Sigmoid colon (tissue), 6 donors: ENCODE measurements at regions not wholly inside any gene's neighbourhood (a gene's known extent, or its start where the extent isn't known, plus 50 kb on each side); places are given as distances from the start of the nearest gene placed in this dataset.

ENCODE experiments used
- DNase-seq: peaks from one replicate; pipeline ENCODE4 v3.0.0-alpha.2; 2019
- H3K27ac ChIP-seq, 4 donors: fragments of 200-600 bp; sonication (generic); one replicate each; pipeline ENCODE4 v1.5.1; 2016 to 2019; ENCODE audit warnings: mild to moderate bottlenecking in 1 of 4
- H3K27me3 ChIP-seq, 3 donors: fragments of 200-600 bp; sonication (generic); one replicate each; pipeline ENCODE4 v1.5.1; 2019; ENCODE audit warnings: mild to moderate bottlenecking in 1 of 3
- H3K36me3 ChIP-seq, 4 donors: fragments of 200-600 bp; sonication (generic); one replicate each; pipeline ENCODE4 v1.5.1; 2016 to 2019
- H3K4me1 ChIP-seq, 4 donors: fragments of 200-600 bp; sonication (generic); one replicate each; pipeline ENCODE4 v1.5.1; 2017 to 2019
- H3K4me3 ChIP-seq, 4 donors: fragments of 200-600 bp; sonication (generic); one replicate each; pipeline ENCODE4 v1.5.1; 2017 to 2019; ENCODE audit warnings: mild to moderate bottlenecking in 2 of 4, moderate library complexity in 1 of 4
- H3K9me3 ChIP-seq, 4 donors: fragments of 200-600 bp in 3 of 4; sonication (generic) in 3 of 4; one replicate each; pipeline versions ENCODE4 v1.5.1 to v1.6.1; 2013 to 2019
- CTCF ChIP-seq, 4 experiments: fragments of 450-650 bp in 3 of 4; fragments of 200-600 bp in 1 of 4; IDR thresholded peaks; one replicate each; pipeline ENCODE4 v1.5.1; 2016 to 2019; ENCODE audit warnings: antibody characterized with exemption in 4 of 4, mild to moderate bottlenecking in 3 of 4, moderate library complexity in 2 of 4
- EP300 ChIP-seq, 4 donors: sonication (generic); formaldehyde crosslinking; IDR thresholded peaks; one replicate each; pipeline ENCODE4 v1.6.1; 2017; ENCODE audit warnings: antibody characterized with exemption in 4 of 4
- POLR2A ChIP-seq, 2 donors: fragments of 450-650 bp; IDR thresholded peaks; one replicate each; pipeline ENCODE4 v1.6.1; 2016; ENCODE audit warnings: antibody characterized with exemption in 2 of 2, mild to moderate bottlenecking in 2 of 2, moderate library complexity in 2 of 2
- POLR2AphosphoS5 ChIP-seq, 4 donors: sonication (generic); formaldehyde crosslinking; IDR thresholded peaks; one replicate each; pipeline ENCODE4 v1.6.1; 2017; ENCODE audit warnings: antibody characterized with exemption in 4 of 4
- whole genome bisulfite sequencing, 2 donors: extraction: QIAGEN DNeasy Blood & Tissue Kit; methylation state at CpG; one replicate each; pipeline ENCODE4 v1.1.7; 2013; 5-methylcytosine and 5-hydroxymethylcytosine counted together
- intact Hi-C: fragments of 100-400 bp; cut with DNase I; formaldehyde crosslinking; loops from one replicate; pipeline ENCODE4 v1.15.1; 2023
- donor health status: healthy with polysubstance abuse.
- donor health status: healthy.

GRCh38 chr3:36210840-36211651, 169.3 kb upstream of the STAC start:
- Histone ChIP-seq H3K4me1 (peaks cover 0 to 40% (median 11%) of the 10 kb centered on the region in 4 donors), H3K27me3 (no peaks in the 10 kb centered on the region), H3K9me3 (no peaks in the 10 kb centered on the region), H3K36me3 (no peaks in the 10 kb centered on the region), H3K27ac (no peak overlapping the region), H3K4me3 (no peak overlapping the region)
- TF ChIP-seq POLR2AphosphoS5 (IDR thresholded peaks at IDR 0.05): no peak
- no peak for TF ChIP-seq CTCF (IDR thresholded peaks at IDR 0.05)
- no peak for TF ChIP-seq POLR2A (IDR thresholded peaks at IDR 0.05)
- no peak for TF ChIP-seq EP300 (IDR thresholded peaks at IDR 0.05)
- DNase-seq: no peak
- intact Hi-C loops: no loop called here
- 64 to 74% methylated on average over 3 of the region's 3 CpGs for WGBS, 2 donors

GRCh38 chr3:36211652-36211999, 168.7 kb upstream of the STAC start:
- Histone ChIP-seq H3K27me3 (no peaks in the 10 kb centered on the region), H3K36me3 (no peaks in the 10 kb centered on the region), H3K4me3 (no peak overlapping the region), H3K27ac (no peak overlapping the region), H3K9me3 (no peaks in the 10 kb centered on the region), H3K4me1 (peaks cover 0 to 36% (median 9%) of the 10 kb centered on the region in 4 donors)
- no peak for TF ChIP-seq EP300 (IDR thresholded peaks at IDR 0.05)
- TF ChIP-seq POLR2AphosphoS5 (IDR thresholded peaks at IDR 0.05): no peak
- no peak for TF ChIP-seq POLR2A (IDR thresholded peaks at IDR 0.05)
- no peak for TF ChIP-seq CTCF (IDR thresholded peaks at IDR 0.05)
- DNase-seq: no peak
- intact Hi-C loops: no loop called here

GRCh38 chr3:36212251-36212650, 168.1 kb upstream of the STAC start:
- Histone ChIP-seq H3K9me3 (no peaks in the 10 kb centered on the region), H3K4me3 (no peak overlapping the region), H3K36me3 (no peaks in the 10 kb centered on the region), H3K4me1 (peaks cover 0 to 32% (median 6%) of the 10 kb centered on the region in 4 donors), H3K27ac (no peak overlapping the region), H3K27me3 (no peaks in the 10 kb centered on the region)
- TF ChIP-seq POLR2AphosphoS5 (IDR thresholded peaks at IDR 0.05) (no peak), CTCF (IDR thresholded peaks at IDR 0.05) (no peak)
- intact Hi-C loops: no loop called here
- 65 to 68% methylated on average over 2 of the region's 2 CpGs for WGBS, 2 donors
- DNase-seq: no peak

- Histone ChIP-seq H3K27me3 (no peaks in the 10 kb centered on the region), H3K36me3 (no peaks in the 10 kb centered on the region), H3K9me3 (no peaks in the 10 kb centered on the region), H3K4me3 (no peak overlapping the region), H3K27ac (peak overlapping the region in 1 of 4 donors; percentile 33), H3K4me1 (peaks cover 0 to 32% (median 5%) of the 10 kb centered on the region in 4 donors)
- no peak for DNase-seq
- intact Hi-C loops: no loop called here
- TF ChIP-seq POLR2AphosphoS5 (IDR thresholded peaks at IDR 0.05): no peak
- no peak for TF ChIP-seq POLR2A (IDR thresholded peaks at IDR 0.05)
- no peak for TF ChIP-seq EP300 (IDR thresholded peaks at IDR 0.05)
- no peak for TF ChIP-seq CTCF (IDR thresholded peaks at IDR 0.05)
- WGBS, 2 donors: 65 to 76% methylated on average over 3 of the region's 3 CpGs
Observed at GRCh38 chr3:36214460-36214859, 165.8 kb upstream of the STAC start.

GRCh38 chr3:36215241-36215640, 165.1 kb upstream of the STAC start:
- no peak for DNase-seq
- H3K4me1 ChIP-seq: peaks cover 0 to 35% (median 5%) of the 10 kb centered on the region in 4 donors
- 33 to 57% methylated on average over 1 of the region's 1 CpG for WGBS, 2 donors

More at GRCh38 chr3:36215241-36215640, 165.1 kb upstream of the STAC start:
- TF ChIP-seq POLR2AphosphoS5 (IDR thresholded peaks at IDR 0.05): no peak
- TF ChIP-seq EP300 (IDR thresholded peaks at IDR 0.05): no peak
- TF ChIP-seq POLR2A (IDR thresholded peaks at IDR 0.05): no peak
- no peak for TF ChIP-seq CTCF (IDR thresholded peaks at IDR 0.05)
- intact Hi-C loops: no loop called here
- H3K36me3 ChIP-seq: no peaks in the 10 kb centered on the region
- no peaks in the 10 kb centered on the region for H3K9me3 ChIP-seq
- no peaks in the 10 kb centered on the region for H3K27me3 ChIP-seq
- H3K27ac ChIP-seq: no peak overlapping the region
- H3K4me3 ChIP-seq: no peak overlapping the region
